ENCODE measurements at regions not wholly inside any gene's neighbourhood (a gene's known extent, or its start where the extent isn't known, plus 50 kb on each side); places are given as distances from the start of the nearest gene placed in this dataset.
"Not testable (repeated sequence)": the region's sequence is repeated elsewhere in the genome, so short reads cannot be mapped to it uniquely, and the experiment has no call there.

DNA sequence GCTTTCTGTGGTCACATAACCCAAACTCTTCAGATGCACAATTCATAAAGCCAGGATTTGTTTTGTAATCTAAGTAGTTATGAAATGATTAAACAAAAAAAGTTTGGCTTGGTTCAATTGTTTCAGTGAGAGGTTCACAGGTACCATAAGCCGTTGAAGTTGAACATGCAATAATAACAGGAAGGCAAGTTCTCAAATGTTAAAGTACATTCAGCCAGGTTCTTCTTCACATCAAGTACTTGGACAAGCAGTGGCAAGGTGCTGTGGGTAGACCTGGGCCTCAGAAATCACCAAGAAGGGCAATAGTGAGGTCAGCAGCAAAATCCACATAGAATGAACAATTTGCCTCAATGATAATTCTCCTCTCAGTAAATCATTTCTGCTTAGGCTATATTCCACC lies 175.5 kb downstream of the EPM2A start:
- no peak overlapping the region for H3K27ac ChIP-seq
- ChIA-PET CTCF (no interaction called here), POLR2A (ENCODE audit: low non-redundant PET) (no interaction called here)
- TF ChIP-seq, protein P1, sequence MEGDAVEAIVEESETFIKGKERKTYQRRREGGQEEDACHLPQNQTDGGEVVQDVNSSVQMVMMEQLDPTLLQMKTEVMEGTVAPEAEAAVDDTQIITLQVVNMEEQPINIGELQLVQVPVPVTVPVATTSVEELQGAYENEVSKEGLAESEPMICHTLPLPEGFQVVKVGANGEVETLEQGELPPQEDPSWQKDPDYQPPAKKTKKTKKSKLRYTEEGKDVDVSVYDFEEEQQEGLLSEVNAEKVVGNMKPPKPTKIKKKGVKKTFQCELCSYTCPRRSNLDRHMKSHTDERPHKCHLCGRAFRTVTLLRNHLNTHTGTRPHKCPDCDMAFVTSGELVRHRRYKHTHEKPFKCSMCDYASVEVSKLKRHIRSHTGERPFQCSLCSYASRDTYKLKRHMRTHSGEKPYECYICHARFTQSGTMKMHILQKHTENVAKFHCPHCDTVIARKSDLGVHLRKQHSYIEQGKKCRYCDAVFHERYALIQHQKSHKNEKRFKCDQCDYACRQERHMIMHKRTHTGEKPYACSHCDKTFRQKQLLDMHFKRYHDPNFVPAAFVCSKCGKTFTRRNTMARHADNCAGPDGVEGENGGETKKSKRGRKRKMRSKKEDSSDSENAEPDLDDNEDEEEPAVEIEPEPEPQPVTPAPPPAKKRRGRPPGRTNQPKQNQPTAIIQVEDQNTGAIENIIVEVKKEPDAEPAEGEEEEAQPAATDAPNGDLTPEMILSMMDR (conservative IDR thresholded peaks at IDR 0.05; ENCODE audit: low read depth), result no peak
- DNase-seq (ENCODE audit: low spot score), result no peak

DNA sequence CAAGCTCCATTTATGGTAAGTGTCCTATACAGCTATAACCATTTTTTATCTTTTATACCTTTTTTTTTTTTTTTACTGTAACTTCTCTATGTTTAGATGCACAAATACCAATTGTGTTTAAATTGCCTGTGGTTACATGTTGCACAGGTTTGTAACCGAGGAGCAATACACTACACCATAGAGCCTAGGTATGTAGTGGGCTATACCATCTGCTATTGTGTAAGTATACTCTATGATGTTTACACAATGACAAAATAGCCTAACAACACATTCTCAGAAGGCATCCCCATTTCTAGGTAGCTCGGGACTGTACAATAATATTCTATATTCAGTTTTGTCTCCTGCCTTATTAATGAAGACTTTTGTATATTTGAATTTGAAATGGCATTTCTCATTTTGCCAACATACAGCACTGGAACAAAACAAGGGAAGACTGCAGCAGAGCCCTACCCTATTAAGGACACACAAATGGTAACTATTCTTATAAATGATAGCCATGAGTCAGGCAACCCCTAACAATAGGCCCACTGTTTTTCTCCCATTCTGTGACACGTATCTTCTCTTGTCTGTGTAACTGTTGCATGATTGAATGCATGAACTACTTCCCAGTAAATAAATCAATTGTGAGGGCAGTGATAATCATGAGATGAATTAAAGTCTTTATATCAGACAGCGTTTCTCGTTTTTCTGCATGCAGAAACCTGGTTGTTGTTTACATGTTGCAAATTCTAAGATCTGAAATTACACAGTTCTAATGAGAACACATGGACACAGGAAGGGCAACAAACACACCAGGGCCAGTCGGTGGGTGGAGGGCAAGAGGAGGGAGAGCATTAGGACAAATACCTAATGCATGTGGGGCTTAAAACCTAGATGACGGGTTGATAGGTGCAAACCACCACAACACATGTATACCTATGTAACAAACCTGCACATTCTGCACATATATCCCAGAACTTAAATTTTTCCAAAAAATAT lies 173.9 kb downstream of the EPM2A start:
- TF ChIP-seq, protein P1 (conservative IDR thresholded peaks at IDR 0.05; ENCODE audit: low read depth), result no peak
- CTCF ChIA-PET, result interaction anchor here (0.7 kb wide), 1 partner anchor 506 kb away, joined by 3 read pairs; no protein-coding TSS in a partner anchor
- POLR2A ChIA-PET (ENCODE audit: low non-redundant PET), result no interaction called here
- no peak for DNase-seq (ENCODE audit: low spot score)
- H3K27ac ChIP-seq, result no peak overlapping the region

DNA sequence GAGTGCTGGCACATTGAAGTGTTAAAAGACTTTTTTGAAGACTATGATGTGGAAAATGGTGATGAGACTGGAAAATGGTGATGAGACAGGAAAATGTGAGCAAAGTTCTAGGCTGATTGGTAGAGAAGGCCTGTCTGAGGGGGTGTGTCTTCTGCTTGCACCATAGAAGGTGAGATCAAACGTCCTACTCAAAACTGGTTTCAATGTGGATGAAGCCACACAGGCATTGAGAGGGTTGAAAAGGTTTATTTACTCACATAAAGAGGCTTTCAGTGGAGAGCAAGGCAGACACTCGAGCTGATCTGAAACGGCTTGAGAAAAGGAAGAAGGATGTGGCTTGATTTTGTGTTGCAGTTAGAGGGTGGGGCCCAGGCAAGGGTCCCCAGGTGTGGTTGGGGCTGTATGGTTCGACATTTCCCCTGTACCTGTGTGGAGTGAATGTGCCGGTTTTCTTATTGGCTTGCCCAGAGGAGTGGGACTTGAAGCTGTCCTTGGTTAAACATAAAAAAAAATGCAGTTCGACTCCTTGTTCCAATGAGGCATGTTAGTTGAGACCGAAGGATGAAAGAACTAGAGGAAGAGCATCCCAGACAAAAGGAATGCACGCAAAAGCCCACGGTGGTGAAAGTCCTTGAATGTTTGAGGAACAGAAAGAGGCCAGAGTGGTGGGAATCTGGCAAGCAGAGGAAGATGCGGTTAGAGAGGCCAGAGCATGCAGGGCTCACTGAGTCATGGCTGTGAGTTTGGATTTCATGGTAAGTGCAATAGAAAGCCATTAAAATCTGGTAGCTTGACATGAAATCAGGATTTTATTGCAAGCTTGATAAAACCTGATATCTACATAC lies 172.3 kb downstream of the EPM2A start:
- TF ChIP-seq, protein P1 (conservative IDR thresholded peaks at IDR 0.05; ENCODE audit: low read depth), result no peak
- ChIA-PET CTCF (no interaction called here), POLR2A (ENCODE audit: low non-redundant PET) (no interaction called here)
- H3K27ac ChIP-seq, result no peak overlapping the region
- DNase-seq (ENCODE audit: low spot score), result no peak

DNA sequence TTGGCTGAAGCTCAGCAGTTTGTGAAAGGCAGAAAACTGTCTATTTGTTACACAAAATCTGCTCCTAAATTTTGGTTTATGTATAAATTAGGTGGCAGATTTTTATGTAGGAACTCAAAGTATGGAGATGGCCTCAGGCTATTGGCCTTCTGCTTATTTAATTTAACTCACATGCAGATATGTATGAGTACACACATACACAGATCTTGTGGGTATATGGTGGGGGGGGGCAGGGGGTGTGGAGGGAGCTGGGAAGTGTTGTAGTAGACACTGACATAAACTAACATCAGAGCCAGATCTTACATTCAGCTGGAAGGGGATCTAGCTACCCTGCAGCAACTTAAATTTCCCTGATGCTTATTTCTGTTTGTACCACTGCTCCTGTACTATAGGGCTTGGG lies 170.8 kb downstream of the EPM2A start:
- TF ChIP-seq, protein P1 (conservative IDR thresholded peaks at IDR 0.05; ENCODE audit: low read depth), result no peak
- no peak for DNase-seq (ENCODE audit: low spot score)
- ChIA-PET POLR2A (ENCODE audit: low non-redundant PET) (no interaction called here), CTCF (interaction anchor here (0.9 kb wide), 1 partner anchor 21 kb away, joined by 3 read pairs; no protein-coding TSS in a partner anchor)
- no peak overlapping the region for H3K27ac ChIP-seq

DNA sequence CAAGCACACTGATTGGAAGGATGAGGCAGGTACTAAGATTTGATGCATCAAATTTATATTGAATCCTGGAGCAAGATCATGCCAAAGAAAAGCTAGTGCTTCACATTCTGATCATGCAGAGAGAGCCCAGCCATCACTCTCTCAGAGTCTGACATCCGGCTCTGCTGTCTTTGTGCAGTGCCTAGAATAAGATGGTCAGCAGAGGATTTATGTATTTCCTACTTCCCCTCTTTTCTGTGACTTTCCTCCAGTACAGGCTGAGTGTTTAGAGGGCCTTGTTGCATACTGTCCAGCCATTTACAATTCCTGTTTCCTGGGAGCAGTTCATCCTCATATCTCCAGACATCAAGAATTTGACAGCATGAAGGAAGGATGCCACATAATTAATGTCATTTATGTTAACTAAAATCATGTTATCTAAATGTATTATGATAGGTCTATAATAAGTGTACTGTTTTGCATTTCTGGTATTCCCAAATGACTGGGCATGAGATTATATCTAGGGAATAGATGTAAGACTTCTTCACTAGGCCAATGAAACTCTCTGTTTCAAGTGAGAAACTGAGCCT lies 167.6 kb downstream of the EPM2A start:
- POLR2A ChIA-PET (ENCODE audit: low non-redundant PET), result no interaction called here
- DNase-seq (ENCODE audit: low spot score), result no peak
- H3K27ac ChIP-seq, result no peak overlapping the region
- TF ChIP-seq, protein P1 (conservative IDR thresholded peaks at IDR 0.05; ENCODE audit: low read depth), result no peak
- CTCF ChIA-PET, result no interaction called here

DNA sequence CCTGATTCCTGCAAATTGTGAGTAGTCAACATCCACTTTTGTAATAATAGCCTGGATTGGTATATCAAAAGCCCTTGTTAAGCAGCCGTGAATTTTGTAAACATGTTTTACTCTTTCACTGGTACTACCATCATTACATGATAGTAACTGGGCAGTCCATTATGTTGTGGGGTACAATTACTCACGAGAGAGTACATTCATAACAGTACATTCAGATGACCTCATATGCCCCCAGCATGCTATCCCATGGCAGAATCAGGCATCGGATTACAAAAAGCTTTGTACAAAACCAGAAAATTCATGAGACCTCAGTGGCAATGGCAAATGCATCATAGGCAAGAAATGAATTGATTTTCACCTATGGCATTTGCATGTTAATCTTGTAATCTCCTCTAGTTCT lies 166.2 kb downstream of the EPM2A start:
- DNase-seq (ENCODE audit: low spot score), result no peak
- ChIA-PET CTCF (no interaction called here), POLR2A (ENCODE audit: low non-redundant PET) (no interaction called here)
- TF ChIP-seq, protein P1 (conservative IDR thresholded peaks at IDR 0.05; ENCODE audit: low read depth), result no peak
- H3K27ac ChIP-seq, result no peak overlapping the region

DNA sequence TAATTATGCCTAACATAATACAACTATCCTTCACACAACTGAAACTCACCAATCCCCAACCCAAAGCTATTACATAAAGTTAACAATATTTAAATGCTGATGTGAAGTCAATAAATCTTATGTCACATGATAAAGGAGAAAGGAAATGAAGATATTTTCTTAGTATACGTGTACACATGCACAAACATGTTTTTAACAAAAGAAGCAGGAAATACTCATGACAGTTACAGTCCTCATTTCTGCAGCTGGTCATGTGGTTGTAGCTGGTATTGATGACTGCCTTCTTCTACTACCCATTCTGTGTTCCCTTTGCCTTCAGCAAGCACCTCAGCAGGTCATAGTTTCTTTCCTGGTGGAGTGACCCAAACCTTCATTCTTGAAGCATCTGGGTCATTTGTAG lies 165.0 kb downstream of the EPM2A start:
- DNase-seq (ENCODE audit: low spot score); POLR2A ChIA-PET (ENCODE audit: low non-redundant PET); H3K27ac ChIP-seq; CTCF ChIA-PET: not testable (repeated sequence)

DNA sequence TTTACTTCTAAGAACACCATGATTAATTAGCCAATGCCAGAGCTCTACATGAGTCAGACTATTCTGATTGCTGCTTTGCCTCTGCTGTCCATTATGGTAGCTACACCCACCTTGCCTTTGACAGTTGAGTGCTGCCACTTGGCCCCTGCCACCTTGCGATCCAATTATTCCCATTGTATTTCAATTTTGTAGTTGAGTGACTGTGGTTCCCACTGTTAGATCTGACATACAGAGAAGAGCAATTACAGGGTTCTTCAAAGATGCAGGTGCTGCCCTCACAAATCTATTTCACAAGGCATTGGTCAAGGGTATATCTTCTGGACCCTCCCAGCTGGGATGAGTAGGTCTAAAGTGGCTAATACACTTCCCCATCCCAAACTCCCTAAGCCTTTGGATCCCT lies 161.1 kb downstream of the EPM2A start:
- CTCF ChIA-PET, result not testable (repeated sequence)

More for the DNA sequence above, 161.1 kb downstream of the EPM2A start:
- POLR2A ChIA-PET (ENCODE audit: low non-redundant PET); H3K27ac ChIP-seq; DNase-seq (ENCODE audit: low spot score): not testable (repeated sequence)

All from RWPE1 (cell line).